ENCODE measurements at regions not wholly inside any gene's neighbourhood (a gene's known extent, or its start where the extent isn't known, plus 50 kb on each side); places are given as distances from the start of the nearest gene placed in this dataset.
"Not testable (repeated sequence)": the region's sequence is repeated elsewhere in the genome, so short reads cannot be mapped to it uniquely, and the experiment has no call there.

DNA sequence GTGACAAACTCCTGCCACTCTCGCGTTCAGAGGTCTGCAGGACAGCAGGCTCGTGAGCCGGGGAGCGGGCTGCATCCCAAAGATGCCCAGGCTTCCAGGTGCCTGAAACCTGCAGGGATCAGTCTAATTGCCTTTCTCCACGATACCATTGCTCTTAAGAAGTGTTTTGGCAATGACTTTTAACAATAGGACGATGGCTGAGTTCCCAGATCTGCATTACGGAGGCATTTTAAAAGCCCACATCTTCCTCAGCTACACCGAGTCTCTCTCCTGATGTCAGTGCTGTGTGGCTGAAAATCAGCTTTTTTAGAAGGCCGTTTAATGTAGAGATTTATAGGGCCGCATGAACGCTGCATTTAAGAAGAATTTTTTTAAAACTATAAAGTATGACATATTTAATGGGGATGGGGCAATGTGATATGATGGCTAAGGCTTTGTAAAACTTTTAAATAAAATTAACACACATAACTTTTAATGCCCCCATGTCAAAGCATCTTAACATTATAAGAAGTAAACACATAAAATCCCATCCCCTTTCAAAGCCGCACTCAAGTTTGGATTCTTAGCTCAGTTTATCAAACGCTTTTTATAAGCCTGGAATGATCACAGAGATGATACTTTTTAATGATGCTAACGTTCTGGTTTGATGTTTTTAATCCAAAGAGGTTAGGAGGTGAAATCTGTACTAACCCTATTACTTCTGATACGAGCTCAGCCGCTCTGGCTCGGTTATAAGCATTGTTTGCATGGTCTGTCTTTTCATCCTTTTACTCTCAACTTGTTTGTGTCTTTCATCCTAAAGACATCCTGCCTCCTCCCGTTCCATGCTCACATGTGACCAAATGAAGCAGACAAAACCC lies 386.0 kb downstream of the SMOC2 start:
- DNase-seq (ENCODE audit: low read depth in 2 of 2): no peak

DNA sequence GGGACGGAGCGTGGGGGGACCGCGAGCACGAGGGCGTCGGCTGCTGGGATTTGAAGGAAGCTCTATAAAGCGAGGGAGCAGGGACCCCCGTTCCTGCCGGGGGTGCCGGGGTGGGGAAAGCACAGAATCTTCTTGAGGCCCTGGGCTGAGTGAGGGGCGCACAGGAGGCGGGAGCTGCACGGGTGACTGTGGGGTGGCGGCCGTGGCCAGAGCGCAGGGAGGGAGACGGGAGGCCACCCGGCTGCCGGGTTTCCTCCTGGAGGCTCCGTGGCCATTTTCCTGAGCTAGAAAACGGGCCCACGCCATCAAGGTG lies 385.1 kb downstream of the SMOC2 start:
- no peak for DNase-seq (ENCODE audit: low read depth in 2 of 2)

DNA sequence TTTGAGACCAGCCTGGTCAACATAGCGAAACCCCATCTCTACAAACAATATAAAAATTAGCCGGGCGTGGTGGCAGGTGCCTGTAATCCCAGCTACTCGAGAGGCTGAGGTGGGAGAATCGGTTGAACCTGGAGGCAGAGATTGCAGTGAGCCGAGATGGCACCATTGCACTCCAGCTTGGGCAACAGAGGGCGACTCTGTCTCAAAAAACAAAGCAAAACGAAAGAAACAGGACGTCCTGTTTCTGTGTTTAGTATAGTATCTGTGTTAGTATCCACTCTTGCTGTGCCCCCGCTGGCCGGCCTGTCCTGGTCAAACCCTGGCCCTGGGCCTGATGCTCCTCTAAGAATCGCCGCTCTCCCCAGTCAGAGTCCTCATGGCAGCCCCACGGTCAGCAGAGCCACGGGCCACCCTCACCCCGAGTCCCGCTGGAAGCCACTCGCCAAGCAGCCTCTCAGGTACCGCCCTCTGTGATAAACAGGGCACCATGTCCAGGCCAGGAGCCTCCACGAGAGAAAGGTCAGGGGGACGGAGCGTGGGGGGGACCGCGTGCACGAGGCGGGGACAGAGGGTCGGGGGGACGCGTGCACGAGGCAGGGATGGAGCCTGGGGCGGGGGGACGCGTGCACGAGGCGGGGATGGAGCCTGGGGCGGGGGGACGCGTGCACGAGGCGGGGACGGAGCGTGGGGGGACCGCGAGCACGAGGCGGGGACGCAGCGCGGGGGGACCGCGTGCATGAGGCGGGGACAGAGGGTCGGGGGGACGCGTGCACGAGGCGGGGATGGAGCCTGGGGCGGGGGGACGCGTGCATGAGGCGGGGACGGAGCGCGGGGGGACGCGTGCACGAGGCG lies 384.5 kb downstream of the SMOC2 start:
- DNase-seq (ENCODE audit: low read depth in 2 of 2): no peak

DNA sequence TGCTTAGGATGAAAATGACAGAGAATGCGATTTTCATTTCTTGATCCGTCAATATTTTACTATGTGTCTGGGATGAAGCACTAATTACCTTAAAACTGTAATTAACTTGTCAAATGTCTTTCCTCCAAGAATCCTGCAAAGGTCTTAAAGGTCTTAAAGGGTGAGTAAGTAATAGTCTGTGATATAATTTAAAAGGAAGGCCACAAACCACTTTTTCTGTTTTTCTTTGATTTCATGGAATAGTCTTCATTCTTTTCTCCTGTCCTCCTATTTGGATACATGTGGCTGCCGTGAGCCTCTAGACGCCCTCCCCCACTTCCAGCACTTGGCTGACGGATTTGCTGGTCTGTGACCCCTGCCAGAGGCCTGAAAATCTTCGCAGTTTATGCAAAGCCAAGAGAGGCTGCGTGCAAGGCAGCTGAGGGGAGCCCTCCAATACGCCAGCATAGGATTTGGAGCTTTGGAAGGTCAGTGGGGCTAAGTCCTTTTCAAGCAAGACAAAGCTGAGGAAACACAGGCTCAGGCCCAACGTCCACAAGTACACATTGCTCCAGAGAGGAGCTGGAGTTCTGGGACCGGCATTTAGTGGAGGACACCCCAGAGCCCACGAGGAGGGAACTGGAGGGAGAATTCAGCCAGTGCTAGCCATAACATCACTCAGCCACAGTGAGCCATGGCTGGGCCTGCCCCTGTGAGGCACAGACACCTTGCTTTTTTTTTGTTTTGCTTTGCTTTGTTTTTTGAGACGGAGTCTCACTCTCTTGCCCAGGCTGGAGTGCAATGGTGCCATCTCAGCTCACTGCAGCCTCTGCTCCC lies 382.6 kb downstream of the SMOC2 start:
- no peak for DNase-seq (ENCODE audit: low read depth in 2 of 2)

DNA sequence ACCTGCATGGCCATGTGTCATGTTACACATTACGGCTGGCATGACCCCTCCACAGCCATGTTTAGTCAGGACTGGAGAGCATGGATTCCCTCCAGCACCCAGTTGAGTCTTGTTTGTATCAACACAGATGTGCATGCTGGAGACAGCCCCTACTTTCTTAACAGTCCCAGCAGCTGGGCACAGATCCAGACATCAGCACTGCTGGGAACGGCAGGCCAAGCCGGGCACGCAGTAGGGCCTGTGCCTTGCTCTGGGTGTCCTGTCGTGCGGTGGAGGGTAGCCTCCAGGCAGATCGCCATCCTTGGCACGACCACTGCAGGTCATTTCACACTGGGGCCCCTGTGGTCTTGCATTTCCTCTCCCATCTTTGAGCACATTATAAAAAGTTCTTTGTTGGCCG lies 381.4 kb downstream of the SMOC2 start:
- no peak for DNase-seq (ENCODE audit: low read depth in 2 of 2)

DNA sequence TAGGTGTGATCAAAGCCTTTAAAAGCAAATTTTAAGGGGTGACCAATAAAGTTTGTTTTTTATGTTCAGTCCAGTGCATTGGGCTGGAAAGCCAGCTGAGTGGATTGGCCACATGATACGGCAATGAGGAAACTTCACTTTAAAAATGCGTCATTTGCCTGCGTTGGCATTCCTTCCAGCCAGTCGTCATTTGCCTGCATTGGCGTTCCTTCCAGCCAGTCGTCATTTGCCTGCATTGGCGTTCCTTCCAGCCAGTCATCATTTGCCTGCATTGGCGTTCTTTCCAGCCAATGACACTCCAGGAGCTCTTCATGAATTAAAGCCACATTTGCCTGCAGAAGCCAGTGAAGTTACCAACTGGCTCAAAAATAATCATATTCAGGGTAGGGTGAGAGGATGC lies 378.6 kb downstream of the SMOC2 start:
- no peak for DNase-seq (ENCODE audit: low read depth in 2 of 2)

DNA sequence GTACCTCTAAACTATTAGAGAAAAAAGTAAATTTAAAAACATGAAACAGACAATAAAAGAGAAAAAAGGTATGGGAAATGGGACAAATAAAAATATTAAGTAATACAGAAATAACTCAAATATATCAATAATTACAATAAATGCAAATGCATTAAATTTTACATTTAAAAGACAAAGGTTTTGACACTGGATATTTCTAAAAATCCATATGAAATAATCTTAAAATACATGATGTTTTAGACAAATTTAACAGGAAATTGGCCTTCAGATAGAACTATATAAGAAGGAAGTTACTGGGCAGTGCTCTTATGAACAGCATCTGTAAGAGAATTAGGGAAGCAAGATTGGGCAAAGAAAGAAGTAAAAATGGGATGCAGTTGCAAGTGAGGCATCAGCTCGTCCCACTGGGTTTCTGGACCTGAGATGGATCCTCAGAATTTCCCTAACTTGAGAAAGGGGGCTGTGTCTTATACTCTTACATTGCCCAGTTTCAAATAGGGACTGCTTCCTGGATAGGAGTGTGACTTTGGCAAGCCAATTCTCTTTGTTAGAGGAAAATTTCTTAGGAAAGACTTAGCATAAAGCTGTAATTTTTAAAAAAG lies 376.7 kb downstream of the SMOC2 start:
- DNase-seq (ENCODE audit: low read depth in 2 of 2): no peak

DNA sequence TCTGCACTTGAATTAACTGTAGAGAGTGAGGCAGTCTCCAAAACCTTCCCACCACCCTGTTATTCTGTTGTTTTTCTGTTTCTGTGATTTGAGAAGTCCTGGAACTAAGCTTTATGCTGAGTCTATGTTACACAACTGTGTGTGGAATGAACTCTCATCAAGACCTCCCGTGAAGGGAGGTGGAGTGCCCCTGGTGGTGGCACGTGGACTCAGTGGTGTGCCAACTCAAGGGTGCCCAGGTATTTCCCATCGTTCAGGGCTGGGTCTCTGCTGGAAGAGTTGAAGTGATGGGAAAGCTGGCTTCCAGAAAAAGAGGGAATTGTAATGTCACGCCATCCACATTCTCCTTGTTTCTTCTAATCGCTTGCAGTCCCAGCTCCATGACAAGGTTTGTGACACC lies 374.2 kb downstream of the SMOC2 start:
- DNase-seq (ENCODE audit: low read depth in 2 of 2): no peak

DNA sequence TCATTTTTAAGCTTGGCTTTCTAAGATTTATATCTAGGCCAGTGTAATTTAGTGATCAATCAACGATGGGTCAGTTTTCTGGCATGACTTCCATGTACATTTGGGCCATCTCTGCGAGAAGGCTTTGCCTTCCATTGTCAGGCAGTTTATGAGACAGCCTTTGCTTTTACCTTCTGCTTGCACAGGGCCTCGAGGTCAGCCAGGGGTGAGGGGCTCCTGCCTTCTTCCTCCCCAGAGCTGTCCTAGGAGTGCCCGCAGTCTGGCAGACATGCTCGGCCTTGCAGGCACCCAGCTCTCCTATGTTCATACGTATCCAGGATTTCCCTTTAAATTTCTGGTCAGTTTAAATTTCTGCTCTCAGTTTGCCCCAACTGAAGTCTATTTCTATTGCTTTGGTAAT lies 367.2 kb downstream of the SMOC2 start:
- DNase-seq (ENCODE audit: low read depth in 2 of 2): no peak

DNA sequence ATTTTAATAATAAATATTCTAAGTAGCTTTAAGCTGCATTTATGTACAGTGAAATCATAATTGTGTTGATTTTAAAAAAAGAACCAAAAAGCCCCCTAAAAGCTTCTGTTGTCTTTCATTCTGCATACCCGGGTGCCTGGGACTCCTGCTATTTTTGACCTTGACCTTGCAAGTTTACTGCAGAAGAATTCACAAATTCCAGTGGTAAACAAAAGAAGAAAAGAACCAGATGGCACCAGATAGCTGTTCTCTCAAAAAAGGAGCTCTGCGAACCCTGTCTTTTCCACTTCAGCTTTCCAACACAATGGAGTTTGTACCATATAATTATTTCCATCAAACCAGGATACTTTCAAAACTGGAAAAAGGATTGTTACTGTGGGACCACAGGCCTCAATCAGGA lies 363.3 kb downstream of the SMOC2 start:
- no peak for DNase-seq (ENCODE audit: low read depth in 2 of 2)

DNA sequence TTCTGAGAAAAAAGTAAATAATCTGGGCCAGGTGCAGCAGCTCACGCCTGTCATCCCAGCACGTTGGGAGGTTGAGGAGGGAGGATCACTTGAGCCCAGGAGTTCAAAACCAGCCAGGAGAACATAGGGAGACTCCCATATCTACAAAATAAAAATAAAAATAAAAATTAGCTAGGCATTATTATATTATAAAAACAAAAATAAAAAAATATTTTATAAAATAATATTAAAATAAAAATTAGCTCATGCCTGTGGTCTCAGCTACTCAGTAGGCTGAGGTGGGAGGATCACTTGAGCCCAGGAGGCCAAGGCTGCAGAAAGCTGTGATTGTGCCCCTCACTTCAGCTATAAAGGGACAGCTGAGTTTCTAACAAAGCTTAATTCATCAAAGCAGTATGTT lies 362.9 kb downstream of the SMOC2 start:
- no peak for DNase-seq (ENCODE audit: low read depth in 2 of 2)

DNA sequence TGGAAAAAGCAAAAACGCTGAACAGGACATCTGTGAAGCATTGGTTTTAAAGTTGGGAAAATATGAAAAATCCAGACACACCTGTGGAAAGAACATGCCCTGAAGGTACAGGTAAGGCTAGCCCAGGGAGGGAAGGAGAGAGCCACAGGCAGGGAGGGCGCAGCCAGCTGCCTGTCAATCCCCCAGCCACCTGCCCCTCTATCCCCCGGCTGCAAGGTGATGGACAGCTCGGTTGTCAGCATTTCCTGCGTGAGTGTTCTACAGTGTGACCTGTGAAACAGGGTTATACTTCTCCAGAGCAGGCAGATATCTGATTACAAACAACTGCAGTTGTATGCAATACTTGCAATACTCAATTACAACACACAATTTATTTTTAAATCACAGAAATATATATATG lies 358.1 kb downstream of the SMOC2 start:
- DNase-seq (ENCODE audit: low read depth in 2 of 2): no peak

DNA sequence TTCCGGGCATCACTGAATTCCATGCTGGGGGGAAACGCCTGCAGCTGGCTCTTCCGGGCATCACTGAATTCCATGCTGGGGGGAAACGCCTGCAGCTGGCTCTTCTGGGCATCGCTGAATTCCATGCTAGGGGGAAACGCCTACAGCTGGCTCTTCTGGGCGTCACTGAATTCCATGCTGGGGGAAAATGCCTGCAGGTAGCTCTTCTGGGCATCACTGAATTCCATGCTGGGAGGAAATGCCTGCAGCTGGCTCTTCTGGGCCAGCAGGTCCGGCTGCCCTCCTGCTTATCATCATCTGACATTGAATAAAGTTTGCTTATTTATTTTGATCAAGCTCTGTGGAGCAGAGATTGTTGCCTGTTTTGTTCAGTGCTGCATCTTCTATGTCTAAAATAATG lies 355.1 kb downstream of the SMOC2 start:
- DNase-seq (ENCODE audit: low read depth in 2 of 2): no peak

DNA sequence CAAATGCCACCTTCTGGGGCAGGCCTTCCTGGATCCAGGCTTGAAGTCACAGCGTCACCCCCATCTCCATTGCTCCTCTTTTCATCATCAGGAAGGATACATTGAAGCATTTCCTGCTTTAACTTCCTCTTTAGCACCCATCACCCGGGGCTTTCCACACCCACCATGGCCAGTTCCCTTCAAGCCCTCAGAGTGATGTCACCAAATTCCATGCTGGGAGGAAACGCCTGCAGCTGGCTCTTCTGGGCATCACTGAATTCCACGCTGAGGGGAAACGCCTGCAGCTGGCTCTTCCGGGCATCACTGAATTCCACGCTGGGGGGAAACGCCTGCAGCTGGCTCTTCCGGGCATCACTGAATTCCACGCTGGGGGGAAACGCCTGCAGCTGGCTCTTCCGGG lies 354.6 kb downstream of the SMOC2 start:
- DNase-seq (ENCODE audit: low read depth in 2 of 2): not testable (repeated sequence)

DNA sequence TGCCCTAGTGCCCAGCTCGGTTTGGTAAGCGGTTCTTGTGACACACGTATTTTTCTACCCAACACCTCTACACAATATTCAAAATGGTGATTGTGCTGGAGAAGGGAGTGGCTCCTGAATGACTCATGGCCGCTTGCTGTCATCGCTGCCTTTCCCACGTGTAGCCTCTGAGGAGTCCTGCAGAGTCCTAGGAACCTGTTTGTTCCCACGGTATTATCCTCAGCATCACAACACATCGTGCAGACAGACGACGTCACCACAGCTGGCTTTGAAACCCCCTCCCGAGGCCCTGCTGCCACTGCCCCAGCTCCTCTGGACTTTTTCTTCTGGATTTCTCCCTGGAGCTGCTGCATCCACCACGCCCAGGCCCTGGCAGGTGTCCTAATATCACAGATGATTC lies 353.5 kb downstream of the SMOC2 start:
- DNase-seq (ENCODE audit: low read depth in 2 of 2): no peak

DNA sequence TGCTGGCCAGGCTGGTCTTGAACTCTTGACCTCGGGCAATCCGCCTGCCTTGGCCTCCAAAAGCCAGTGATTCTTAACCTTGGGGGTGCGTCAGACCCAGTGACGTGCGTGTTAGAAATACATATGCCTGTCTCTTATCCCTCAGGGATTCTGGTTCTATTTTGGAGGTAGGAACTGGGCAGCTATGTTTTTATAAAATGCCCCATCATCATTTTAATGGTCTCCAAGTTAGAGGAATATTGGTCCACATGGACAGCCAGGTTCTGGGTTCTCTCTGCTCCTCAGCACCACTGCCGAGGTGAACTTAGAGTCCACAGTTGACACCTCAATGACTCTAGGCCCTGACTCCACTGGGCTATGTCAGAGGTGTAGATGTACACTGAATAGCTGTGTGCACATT lies 352.7 kb downstream of the SMOC2 start:
- DNase-seq (ENCODE audit: low read depth in 2 of 2): no peak

DNA sequence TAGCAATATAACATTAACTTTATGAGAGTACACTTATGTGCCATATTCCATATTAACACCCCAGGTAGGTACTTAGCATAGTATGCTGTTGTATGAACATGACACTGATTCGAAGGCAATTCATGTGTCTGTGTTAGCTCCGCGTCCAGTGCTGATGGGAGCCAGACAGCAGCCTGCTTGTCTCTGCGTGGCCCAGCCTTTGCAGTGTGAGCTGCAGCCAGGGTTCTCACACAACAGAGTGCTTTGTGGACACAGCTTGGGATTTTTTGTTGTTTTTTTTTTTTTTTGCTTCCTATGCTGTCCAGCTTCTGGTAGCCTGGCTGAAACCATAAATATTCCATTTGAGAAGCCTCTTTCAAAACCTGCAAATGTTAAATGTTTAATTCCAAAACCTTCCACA lies 350.9 kb downstream of the SMOC2 start:
- no peak for DNase-seq (ENCODE audit: low read depth in 2 of 2)

DNA sequence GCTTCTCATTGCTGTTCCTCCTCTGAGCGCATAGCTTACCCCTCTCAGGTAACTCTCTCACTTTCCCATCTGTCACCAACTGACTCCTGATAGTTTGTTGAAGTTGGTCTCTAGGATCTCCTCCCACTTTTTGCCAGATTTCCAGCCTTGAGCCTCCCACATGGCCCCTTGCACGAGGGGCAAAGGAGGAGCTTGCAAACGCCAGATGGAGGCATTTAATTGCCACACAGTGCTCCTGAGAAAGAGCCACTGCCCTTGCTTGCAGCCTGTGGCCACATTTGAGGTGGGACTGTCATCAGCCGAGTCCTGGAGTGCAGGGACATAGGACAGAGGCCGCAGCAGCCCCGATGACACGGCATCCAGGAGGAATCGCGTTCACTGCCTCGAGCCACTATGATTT lies 348.7 kb downstream of the SMOC2 start:
- no peak for DNase-seq (ENCODE audit: low read depth in 2 of 2)

DNA sequence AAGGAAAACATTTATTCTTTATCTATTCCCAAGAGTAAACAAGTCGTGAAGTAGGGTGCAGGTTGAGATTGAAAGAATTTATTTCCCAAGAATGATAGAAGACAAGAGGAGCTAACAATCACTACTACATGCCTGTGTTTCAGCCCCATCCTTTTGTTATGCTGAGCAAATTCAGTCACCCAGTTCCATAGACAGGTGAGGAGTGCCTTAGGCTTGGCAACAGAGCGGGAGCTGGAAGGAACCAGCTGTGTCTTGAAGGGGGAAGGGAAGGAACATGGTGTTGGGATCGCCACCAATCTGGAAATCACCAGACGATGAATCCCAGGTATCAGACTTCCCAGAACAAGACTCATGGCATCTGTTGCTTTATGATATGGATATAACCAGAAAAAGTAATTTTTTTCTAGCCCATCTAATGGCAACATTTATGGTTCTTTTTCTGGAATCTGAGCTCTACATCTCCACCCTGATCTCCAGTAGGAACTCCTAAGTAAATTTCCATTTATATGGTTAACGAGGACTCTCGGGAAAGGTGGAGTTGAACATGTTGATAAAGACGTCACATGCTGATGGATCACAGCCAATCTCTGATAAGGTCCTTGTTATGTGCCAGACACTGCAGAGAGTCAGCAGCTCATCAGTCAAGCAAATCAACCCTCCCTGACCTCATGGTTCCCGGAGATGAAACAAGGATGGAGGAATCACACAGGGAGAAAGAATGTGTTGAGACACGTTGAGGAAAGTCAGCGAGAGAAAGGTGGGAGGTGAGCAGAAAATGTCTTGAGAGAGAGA lies 344.9 kb downstream of the SMOC2 start:
- no peak for DNase-seq (ENCODE audit: low read depth in 2 of 2)

DNA sequence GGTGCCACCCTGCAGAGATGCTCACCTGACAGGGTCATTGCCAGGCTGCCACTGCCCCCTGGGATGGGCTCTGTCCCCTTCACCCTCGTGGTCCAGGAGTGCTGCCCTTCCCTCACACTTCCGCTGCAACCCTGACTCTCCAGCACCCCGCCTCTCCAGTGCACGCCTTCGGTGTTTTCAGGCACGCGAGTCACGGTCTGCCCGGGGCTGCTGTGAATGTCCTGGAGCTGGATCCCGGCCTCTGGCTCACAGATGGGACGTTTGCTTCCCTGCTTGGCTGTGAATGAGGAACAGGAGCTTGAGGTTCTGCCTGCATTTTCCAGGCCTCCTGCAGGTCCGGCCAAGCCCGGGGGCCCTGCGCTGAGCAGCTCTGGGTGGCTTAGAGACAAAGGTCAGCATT lies 343.4 kb downstream of the SMOC2 start:
- no peak for DNase-seq (ENCODE audit: low read depth in 2 of 2)

DNA sequence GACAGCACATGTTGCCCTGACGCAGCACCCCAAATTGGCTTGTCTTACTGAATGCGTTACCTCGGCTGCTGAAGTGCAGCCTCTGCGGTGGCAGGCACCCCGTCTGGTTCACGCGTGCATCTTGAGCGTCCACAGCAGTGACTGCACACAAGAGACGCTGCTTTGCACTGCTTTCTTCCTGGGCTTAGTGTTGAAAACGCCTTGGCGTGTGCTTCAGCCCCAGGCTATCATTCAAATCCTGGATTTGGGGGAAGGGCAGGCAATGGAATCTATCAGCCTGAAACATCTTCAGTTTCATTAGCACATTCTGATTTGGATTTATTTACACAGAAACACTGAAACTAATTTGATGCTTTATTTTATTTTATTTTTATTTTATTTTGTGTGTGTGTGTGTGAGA lies 342.7 kb downstream of the SMOC2 start:
- DNase-seq (ENCODE audit: low read depth in 2 of 2): no peak
